ENCODE measurements at regions not wholly inside any gene's neighbourhood (a gene's known extent, or its start where the extent isn't known, plus 50 kb on each side); places are given as distances from the start of the nearest gene placed in this dataset.

GRCh38 chr10:43913676-43914235 lies 265.1 kb upstream of the ZNF32 start:
- H3K4me2 ChIP-seq (ENCODE audit: low read depth, low read length, poor library complexity, severe bottlenecking): no peak overlapping the region
- no peaks in the 10 kb centered on the region for H3K9me2 ChIP-seq (replicated peaks; ENCODE audit: low read depth, low read length)
- no peak overlapping the region for H3K4me3 ChIP-seq (ENCODE audit: low read length, poor library complexity, severe bottlenecking)
- H2AFZ ChIP-seq (ENCODE audit: low read length): no peak overlapping the region
- TF ChIP-seq EZH2phosphoT487 (IDR thresholded peaks at IDR 0.05; ENCODE audit: borderline replicate concordance) (no peak), CTCF (conservative IDR thresholded peaks at IDR 0.05; ENCODE audit: low read length) (no peak)
- no peaks in the 10 kb centered on the region for H3K4me1 ChIP-seq (ENCODE audit: insufficient read depth, low read length, poor library complexity, severe bottlenecking)
- H3K36me3 ChIP-seq (ENCODE audit: insufficient read depth, low read length): no peaks in the 10 kb centered on the region
- H4K20me1 ChIP-seq (ENCODE audit: insufficient read depth, low read length, poor library complexity, severe bottlenecking): no peaks in the 10 kb centered on the region
- no peaks in the 10 kb centered on the region for H3F3A ChIP-seq (ENCODE audit: low read depth)
- no peaks in the 10 kb centered on the region for H3K27me3 ChIP-seq (ENCODE audit: insufficient read depth, low read length, poor library complexity, severe bottlenecking)
- H3K9me3 ChIP-seq (ENCODE audit: insufficient read depth, low read depth, low read length): no peaks in the 10 kb centered on the region
- no peaks in the 10 kb centered on the region for H3K79me2 ChIP-seq (ENCODE audit: insufficient read depth, low read length)
- H3K9ac ChIP-seq (ENCODE audit: low read depth, low read length, poor library complexity, severe bottlenecking): no peak overlapping the region

- no peaks in the 10 kb centered on the region for H3K4me1 ChIP-seq (ENCODE audit: insufficient read depth, low read length, poor library complexity, severe bottlenecking)
- H2AFZ ChIP-seq (ENCODE audit: low read length): no peak overlapping the region
- H3K27me3 ChIP-seq (ENCODE audit: insufficient read depth, low read length, poor library complexity, severe bottlenecking): no peaks in the 10 kb centered on the region
- no peaks in the 10 kb centered on the region for H3F3A ChIP-seq (ENCODE audit: low read depth)
- no peak overlapping the region for H3K4me3 ChIP-seq (ENCODE audit: low read length, poor library complexity, severe bottlenecking)
- no peak overlapping the region for H3K9ac ChIP-seq (ENCODE audit: low read depth, low read length, poor library complexity, severe bottlenecking)
- no peak overlapping the region for H3K4me2 ChIP-seq (ENCODE audit: low read depth, low read length, poor library complexity, severe bottlenecking)
- no peaks in the 10 kb centered on the region for H4K20me1 ChIP-seq (ENCODE audit: insufficient read depth, low read length, poor library complexity, severe bottlenecking)
- no peak for TF ChIP-seq CTCF (conservative IDR thresholded peaks at IDR 0.05; ENCODE audit: low read length)
- TF ChIP-seq EZH2phosphoT487 (IDR thresholded peaks at IDR 0.05; ENCODE audit: borderline replicate concordance): no peak
- H3K9me3 ChIP-seq (ENCODE audit: insufficient read depth, low read depth, low read length): no peaks in the 10 kb centered on the region
- H3K79me2 ChIP-seq (ENCODE audit: insufficient read depth, low read length): no peaks in the 10 kb centered on the region
- no peaks in the 10 kb centered on the region for H3K9me2 ChIP-seq (replicated peaks; ENCODE audit: low read depth, low read length)
- no peaks in the 10 kb centered on the region for H3K36me3 ChIP-seq (ENCODE audit: insufficient read depth, low read length)
These were observed 263.8 kb upstream of the ZNF32 start for GRCh38 chr10:43912469-43912868.

- no peaks in the 10 kb centered on the region for H4K20me1 ChIP-seq (ENCODE audit: insufficient read depth, low read length, poor library complexity, severe bottlenecking)
- H3K27me3 ChIP-seq (ENCODE audit: insufficient read depth, low read length, poor library complexity, severe bottlenecking): no peaks in the 10 kb centered on the region
- H3K4me2 ChIP-seq (ENCODE audit: low read depth, low read length, poor library complexity, severe bottlenecking): no peak overlapping the region
- no peaks in the 10 kb centered on the region for H3K4me1 ChIP-seq (ENCODE audit: insufficient read depth, low read length, poor library complexity, severe bottlenecking)
- H3K9me3 ChIP-seq (ENCODE audit: insufficient read depth, low read depth, low read length): no peaks in the 10 kb centered on the region
- no peaks in the 10 kb centered on the region for H3K9me2 ChIP-seq (replicated peaks; ENCODE audit: low read depth, low read length)
- H3K79me2 ChIP-seq (ENCODE audit: insufficient read depth, low read length): no peaks in the 10 kb centered on the region
- TF ChIP-seq EZH2phosphoT487 (IDR thresholded peaks at IDR 0.05; ENCODE audit: borderline replicate concordance) (no peak), CTCF (conservative IDR thresholded peaks at IDR 0.05; ENCODE audit: low read length) (no peak)
- H2AFZ ChIP-seq (ENCODE audit: low read length): no peak overlapping the region
- no peaks in the 10 kb centered on the region for H3K36me3 ChIP-seq (ENCODE audit: insufficient read depth, low read length)
- no peak overlapping the region for H3K9ac ChIP-seq (ENCODE audit: low read depth, low read length, poor library complexity, severe bottlenecking)
- H3F3A ChIP-seq (ENCODE audit: low read depth): no peaks in the 10 kb centered on the region
- H3K4me3 ChIP-seq (ENCODE audit: low read length, poor library complexity, severe bottlenecking): no peak overlapping the region
These were observed 257.8 kb upstream of the ZNF32 start for GRCh38 chr10:43906490-43906889.
